Neural progenitor cell (in vitro differentiated cells): ENCODE measurements at regions not wholly inside any gene's neighbourhood (a gene's known extent, or its start where the extent isn't known, plus 50 kb on each side); places are given as distances from the start of the nearest gene placed in this dataset.
"Not testable (repeated sequence)": the region's sequence is repeated elsewhere in the genome, so short reads cannot be mapped to it uniquely, and the experiment has no call there.

Experiments
- EZH2 ChIP-seq: fragments of 200-600 bp; sonication (generic); IDR thresholded peaks from 2 replicates; pipeline ENCODE4 v1.6.1; 2017; ENCODE audit warnings: antibody characterized with exemption, mild to moderate bottlenecking, moderate library complexity
- TF ChIP-seq, protein P1 (sequence below): fragments of 200-600 bp; sonication (generic); IDR thresholded peaks from 2 replicates; pipeline ENCODE4 v1.5.1; 2017; ENCODE audit warnings: antibody characterized with exemption, mild to moderate bottlenecking

GRCh38 chr1:143644035-143644434, 327.8 kb downstream of the FAM72C start:
- TF ChIP-seq, protein P1, sequence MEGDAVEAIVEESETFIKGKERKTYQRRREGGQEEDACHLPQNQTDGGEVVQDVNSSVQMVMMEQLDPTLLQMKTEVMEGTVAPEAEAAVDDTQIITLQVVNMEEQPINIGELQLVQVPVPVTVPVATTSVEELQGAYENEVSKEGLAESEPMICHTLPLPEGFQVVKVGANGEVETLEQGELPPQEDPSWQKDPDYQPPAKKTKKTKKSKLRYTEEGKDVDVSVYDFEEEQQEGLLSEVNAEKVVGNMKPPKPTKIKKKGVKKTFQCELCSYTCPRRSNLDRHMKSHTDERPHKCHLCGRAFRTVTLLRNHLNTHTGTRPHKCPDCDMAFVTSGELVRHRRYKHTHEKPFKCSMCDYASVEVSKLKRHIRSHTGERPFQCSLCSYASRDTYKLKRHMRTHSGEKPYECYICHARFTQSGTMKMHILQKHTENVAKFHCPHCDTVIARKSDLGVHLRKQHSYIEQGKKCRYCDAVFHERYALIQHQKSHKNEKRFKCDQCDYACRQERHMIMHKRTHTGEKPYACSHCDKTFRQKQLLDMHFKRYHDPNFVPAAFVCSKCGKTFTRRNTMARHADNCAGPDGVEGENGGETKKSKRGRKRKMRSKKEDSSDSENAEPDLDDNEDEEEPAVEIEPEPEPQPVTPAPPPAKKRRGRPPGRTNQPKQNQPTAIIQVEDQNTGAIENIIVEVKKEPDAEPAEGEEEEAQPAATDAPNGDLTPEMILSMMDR: not testable (repeated sequence)
- TF ChIP-seq EZH2: not testable (repeated sequence)
